Transverse colon (tissue), 4 donors: ENCODE measurements at regions not wholly inside any gene's neighbourhood (a gene's known extent, or its start where the extent isn't known, plus 50 kb on each side); places are given as distances from the start of the nearest gene placed in this dataset.
"Not testable (repeated sequence)": the region's sequence is repeated elsewhere in the genome, so short reads cannot be mapped to it uniquely, and the experiment has no call there.

Source experiments
- CTCF ChIP-seq, 5 experiments: fragments of 200-600 bp in 3 of 5; fragments of 450-650 bp in 2 of 5; sonication (generic) in 3 of 5; IDR thresholded peaks; 1 replicate in 2 of 5; 2 replicates in 3 of 5; pipeline ENCODE4 v1.5.1; 2016 to 2017; ENCODE audit warnings: antibody characterized with exemption in 5 of 5, inconsistent platforms in 3 of 5, mild to moderate bottlenecking in 2 of 5, moderate library complexity in 1 of 5
- POLR2AphosphoS5 ChIP-seq, 3 donors: sonication (generic); formaldehyde crosslinking; IDR thresholded peaks; one replicate each; pipeline ENCODE4 v1.6.1; 2016; ENCODE audit warnings: antibody characterized with exemption in 3 of 3

- not testable (repeated sequence) for TF ChIP-seq CTCF, POLR2AphosphoS5 (IDR thresholded peaks at IDR 0.05)
These were observed 183.9 kb downstream of the OR4M2 start for GRCh38 chr15:22264272-22264671.
